ENCODE measurements at regions not wholly inside any gene's neighbourhood (a gene's known extent, or its start where the extent isn't known, plus 50 kb on each side); places are given as distances from the start of the nearest gene placed in this dataset.

DNA sequence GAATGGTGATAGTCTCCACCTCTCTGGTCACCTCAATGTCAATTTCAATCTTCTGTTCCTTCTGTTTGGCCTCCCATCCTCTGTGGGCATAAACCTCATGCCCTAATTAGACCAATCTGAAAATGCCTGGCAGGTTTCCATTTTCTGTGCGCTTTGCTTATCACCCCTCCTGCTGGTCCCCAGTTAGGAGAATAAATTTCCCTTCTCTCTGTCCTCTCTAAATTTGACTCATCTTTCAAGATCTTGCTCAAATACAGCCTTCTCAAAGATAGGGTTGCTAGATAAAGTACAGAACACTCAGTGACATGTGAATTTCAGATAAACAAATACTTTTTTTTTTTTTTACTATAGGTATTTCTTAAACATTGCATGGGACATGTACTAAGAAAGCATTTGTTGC, 69.4 kb upstream of the CD180 start:
- no peak for DNase-seq (ENCODE audit: low spot score)
- no peak for ATAC-seq

DNA sequence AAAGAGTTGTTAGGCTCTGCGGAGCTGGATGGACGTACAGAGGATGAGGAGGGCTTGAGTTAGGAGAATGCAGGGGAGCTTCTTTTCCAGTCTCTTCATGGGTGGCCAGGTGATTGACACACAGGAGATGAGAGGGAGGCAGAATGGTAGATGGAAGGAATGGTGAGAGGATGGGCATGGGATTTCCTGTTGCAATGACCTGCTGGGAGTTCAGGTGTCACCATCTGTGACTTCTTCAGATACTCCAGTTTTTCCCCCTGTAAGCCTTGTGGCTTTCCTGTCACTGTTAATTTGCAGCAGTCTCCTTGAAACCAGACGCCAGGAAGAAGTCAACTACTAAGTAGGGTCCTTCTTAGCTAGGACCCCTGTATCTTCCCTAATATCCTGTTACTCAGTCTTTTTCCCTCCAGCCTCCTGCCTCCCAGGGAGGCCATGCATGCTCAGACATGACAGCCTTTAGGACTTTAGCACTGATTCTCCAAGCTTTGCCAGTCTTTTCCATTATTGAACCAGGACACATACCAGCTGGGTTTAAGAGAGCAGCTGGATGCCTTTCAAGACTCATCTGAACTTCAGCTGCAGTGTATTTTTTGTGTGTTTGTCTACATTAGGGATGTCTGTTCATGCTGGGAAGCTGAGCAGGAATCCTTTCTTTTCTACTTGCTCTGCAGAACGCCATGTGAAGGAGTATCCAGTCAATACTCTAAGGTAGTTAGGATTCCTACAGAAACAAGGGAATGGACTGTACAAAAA, 67.2 kb upstream of the CD180 start:
- DNase-seq (ENCODE audit: low spot score) (no peak), ATAC-seq (no peak)

DNA sequence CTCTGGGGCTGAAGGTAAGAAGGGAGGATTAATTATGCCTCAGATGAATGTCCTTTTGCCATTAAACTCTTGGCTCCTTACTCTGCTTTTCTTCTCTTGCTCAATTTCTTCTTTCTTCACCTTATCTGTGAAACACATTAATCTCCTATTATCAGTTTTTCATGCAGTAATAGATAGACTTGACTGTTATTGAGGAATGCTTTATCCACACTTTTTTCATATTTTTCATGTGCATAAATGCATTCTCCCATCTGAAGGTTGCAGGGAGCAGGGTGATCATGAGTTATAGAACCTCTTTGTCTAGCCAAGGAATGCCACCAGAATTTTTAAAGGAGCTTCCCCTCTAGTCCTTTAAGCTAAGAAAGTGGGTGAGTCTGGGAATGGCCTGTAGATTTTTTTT, 66.4 kb upstream of the CD180 start:
- no peak for ATAC-seq
- DNase-seq (ENCODE audit: low spot score), result no peak

DNA sequence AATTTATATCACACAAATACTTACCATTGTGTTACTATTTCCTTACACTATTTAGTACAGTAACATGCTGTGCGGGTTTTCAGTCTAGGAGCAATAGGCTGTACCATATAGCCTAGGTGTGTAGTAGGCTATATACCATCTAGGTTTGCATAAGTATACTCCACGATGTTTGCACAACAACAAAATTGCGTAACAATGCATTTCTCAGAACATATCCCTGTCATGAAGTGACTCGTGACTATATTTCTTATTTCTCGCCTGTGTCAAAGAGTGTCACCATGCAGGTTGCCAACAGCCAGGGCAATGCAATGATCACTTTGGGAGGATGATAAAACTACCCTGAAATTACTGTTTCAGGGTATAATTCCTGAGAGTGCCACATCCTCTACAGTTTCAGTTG, 65.6 kb upstream of the CD180 start:
- DNase-seq (ENCODE audit: low spot score) (no peak), ATAC-seq (no peak)

DNA sequence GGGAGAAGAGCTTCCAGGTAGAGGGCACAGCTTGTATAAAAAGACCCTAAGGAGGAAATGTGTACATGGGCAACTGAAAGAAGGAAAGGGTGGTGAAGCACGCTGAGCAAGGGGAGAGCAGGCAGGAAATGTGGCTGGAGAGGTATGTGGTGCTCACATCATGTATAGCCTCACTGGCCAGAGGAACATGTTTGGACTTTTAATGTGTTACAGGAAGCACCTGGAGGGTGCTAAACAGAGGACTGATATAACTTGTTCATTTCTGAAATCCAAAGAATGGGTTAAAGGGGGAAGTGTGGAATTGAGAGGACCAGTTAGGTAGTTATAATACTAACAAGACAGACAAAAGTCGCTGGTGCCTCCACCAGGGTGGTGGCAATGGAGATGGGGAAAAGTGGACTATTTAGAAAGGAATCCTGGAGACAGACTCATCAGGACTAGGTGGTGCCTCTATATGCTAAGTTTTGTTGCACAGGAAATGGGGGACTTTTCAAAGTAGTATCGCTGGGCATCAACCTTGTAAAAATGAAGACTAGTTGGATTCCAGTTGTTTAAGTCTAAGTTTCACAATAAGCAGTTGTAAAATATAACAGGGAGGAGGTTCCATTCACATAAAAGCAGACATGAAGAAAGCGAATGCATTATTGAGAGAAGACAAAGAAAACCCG, 63.1 kb upstream of the CD180 start:
- no peak for DNase-seq (ENCODE audit: low spot score)
- ATAC-seq, result no peak

DNA sequence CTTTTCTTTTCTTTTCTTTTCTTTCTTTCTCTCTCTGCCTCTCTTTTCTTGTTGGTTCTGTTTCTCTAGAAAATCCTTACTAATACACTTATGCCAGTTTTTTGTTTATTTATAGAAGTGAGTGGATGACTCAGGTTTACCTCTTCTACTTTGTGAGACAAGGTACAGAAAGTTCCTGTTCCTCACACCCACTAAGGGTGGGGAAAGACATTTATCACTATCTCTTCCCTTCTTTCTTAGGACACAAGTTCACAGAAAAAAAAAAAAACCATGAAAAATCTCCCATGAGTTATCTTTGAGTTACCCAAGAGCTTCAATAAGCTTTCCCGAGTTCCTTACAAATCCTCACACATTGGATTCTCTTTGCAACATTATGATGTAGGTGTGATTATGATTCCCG, 60.9 kb upstream of the CD180 start:
- ATAC-seq (no peak), DNase-seq (ENCODE audit: low spot score) (no peak)

DNA sequence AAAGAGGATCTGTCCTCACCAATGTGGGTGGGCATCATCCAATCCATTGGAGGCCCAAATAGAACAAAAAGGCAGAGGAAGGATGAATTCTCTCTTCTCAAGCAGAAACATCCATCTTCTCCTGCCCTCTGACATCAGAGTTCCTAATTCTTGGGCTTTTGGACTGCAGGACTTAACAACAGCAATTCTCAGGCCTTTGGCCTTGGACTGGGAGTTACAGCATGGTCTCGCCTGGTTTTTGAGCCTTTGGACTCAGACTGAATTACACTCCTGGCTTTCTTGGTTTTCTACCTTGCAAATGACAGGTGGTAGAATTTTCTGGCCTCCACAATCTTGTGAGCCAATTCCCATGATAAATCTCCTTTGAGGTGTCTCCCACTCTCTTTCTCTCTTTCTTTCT, 60.5 kb upstream of the CD180 start:
- DNase-seq (ENCODE audit: low spot score) (no peak), ATAC-seq (no peak)

DNA sequence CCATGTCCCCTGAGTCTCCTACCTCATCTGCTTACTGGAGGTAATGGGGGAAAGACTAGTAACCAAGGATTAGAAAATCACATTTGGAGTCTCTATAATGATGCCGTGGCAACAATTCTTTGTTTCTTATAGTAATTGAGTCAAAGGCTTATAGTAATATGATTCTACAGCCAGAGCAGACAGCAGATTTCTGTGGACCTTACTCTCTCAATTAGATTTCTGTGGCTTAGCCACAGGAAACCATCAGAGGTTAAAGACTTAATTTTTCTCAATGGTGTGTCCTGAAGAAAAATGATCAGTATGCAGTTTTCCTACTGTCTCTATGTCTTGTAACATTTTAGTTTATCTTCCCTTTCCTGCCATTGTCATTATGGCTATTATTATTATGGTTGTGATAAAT, 59.3 kb upstream of the CD180 start:
- ATAC-seq, result no peak
- DNase-seq (ENCODE audit: low spot score), result no peak

DNA sequence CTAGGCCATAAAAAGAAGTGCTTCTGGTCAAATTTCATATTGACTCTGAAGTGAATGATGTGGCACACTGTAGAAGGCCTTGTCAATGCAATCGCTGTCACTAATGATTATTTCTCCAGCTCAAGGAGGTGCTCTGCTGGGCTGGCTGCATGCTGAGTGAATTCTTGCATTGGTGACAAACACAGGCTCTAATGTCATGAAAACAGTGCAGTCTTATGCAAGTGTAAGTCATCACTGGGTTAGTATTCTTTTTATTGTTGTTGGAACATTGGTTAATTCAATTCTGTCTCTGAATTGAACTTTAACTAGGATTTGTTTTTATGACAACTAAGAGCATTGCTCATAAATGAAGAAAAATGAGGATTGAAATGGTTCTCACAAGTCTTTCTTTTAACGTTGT, 57.3 kb upstream of the CD180 start:
- DNase-seq (ENCODE audit: low spot score) (no peak), ATAC-seq (no peak)

DNA sequence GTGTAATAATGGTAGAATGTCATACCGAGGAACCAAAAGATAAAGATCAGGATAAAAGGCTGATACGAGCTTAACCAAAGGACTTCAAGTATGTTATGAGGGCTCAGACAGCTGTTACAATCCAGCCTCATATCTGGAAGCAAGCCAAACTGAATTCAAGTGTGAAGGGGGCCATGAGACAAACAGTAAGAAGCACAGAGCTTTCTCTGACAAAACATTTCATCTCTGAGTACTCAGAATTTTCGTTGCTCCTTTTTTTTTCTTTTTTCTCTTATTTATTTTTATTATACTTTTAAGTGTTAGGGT, 52.9 kb upstream of the CD180 start:
- no peak for ATAC-seq
- no peak for DNase-seq (ENCODE audit: low spot score)

DNA sequence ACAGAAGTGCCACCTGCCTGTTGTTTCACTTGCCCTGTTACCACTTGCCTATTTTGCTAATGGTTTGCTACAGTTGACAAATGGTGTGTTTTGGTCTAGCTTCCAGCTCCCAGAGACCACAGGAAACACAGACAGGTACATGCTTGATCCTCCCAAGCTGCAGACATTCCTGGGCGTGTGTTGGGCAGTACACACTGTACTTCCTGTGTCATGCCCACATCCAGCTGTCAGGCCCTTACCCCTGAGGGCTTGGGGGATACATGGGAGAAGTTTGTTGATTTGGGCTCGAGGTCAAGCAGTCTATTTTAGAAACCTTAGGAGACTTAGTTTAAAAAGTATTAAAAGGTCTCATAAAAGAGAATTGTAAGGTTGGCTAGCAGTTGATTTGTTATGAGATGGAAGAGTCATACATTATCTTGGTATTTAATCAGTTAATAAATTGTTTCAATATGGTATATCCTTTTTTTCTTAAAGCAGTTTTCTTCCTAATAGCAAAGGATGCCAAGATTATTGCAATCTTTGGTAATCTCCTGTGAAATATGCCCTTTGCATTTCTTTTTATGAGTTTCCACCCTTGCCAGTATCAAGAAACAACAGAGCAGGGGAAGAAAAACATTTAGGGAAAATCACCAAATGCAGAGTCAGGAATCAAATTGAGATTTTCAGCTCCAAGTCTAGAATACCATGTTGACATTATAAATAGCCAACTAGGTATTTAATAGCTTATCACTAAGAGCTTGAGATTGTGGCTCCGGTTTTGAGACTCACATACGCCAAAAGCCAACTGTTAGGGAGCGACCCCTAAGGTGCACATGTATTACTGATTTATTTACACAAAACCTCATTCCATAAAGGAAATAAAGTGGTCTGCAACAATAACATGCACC, 52.3 kb upstream of the CD180 start:
- no peak for ATAC-seq
- no peak for DNase-seq (ENCODE audit: low spot score)

DNA sequence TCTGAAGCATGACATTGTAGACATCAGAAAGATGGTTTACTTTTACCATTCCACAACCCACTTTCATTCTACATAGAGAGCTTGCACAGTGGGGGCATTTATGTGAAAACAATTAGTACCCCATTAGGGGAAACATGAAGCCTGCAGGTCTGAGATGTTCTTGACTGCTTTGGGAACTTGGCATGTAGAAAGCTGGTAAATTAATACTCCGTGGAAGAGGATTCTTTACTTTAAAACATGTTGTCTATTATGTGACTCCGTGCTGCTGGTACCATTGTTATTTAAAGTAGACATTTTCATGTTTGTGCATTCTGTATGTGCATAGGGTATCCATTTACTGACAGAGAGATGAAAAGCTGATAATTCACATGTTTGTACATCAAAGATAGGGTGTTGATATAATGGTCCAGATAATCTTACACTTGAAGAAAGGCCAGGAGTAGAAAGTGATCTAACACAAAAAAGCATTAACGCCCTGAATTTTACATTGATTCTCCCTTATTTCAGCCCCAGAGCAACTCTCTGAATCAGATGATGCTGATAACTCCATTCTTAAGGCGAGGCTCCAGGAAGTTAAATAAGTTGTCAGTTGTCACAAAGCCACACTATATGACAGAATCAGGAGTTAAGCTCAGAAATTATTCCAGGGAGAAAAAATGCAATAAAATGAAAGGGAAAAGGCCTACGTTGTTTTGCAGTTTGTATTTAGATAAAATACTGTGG, 50.1 kb upstream of the CD180 start:
- DNase-seq (ENCODE audit: low spot score) (no peak), ATAC-seq (no peak)
